ENCODE measurements at regions not wholly inside any gene's neighbourhood (a gene's known extent, or its start where the extent isn't known, plus 50 kb on each side); places are given as distances from the start of the nearest gene placed in this dataset.

- no peak overlapping the region for H3K27ac Mint-ChIP-seq
- no peaks in the 10 kb centered on the region for H3K36me3 Mint-ChIP-seq
- peaks cover under 1 to 7% of the 10 kb centered on the region in 2 donors for H3K9me3 Mint-ChIP-seq
- no peak for DNase-seq (ENCODE audit: low spot score in 2 of 2)
- no peak for ATAC-seq
Measured at GRCh38 chr13:72286421-72286820, 419.4 kb upstream of the DACH1 start.

GRCh38 chr13:72284791-72285190 lies 417.8 kb upstream of the DACH1 start:
- ATAC-seq (no peak), DNase-seq (ENCODE audit: low spot score in 2 of 2) (no peak)
- H3K27ac Mint-ChIP-seq, result no peak overlapping the region
- H3K36me3 Mint-ChIP-seq, result no peaks in the 10 kb centered on the region
- H3K9me3 Mint-ChIP-seq, result peaks cover 0 to 9% of the 10 kb centered on the region in 2 donors

GRCh38 chr13:72261732-72262131 lies 394.7 kb upstream of the DACH1 start:
- DNase-seq (ENCODE audit: low spot score in 2 of 2) (no peak), ATAC-seq (no peak)
- Mint-ChIP-seq H3K27ac (no peak overlapping the region), H3K36me3 (no peaks in the 10 kb centered on the region), H3K9me3 (peaks cover 12 to 35% of the 10 kb centered on the region in 2 donors)

GRCh38 chr13:72259528-72259927 lies 392.5 kb upstream of the DACH1 start:
- Mint-ChIP-seq H3K9me3 (peaks cover 10 to 30% of the 10 kb centered on the region in 2 donors), H3K36me3 (no peaks in the 10 kb centered on the region), H3K27ac (no peak overlapping the region)
- DNase-seq (ENCODE audit: low spot score in 2 of 2) (no peak), ATAC-seq (no peak)

GRCh38 chr13:72258340-72258981 lies 391.5 kb upstream of the DACH1 start:
- H3K36me3 Mint-ChIP-seq, result no peaks in the 10 kb centered on the region
- H3K27ac Mint-ChIP-seq, result no peak overlapping the region
- peaks cover 7 to 25% of the 10 kb centered on the region in 2 donors for H3K9me3 Mint-ChIP-seq
- no peak for ATAC-seq
- no peak for DNase-seq (ENCODE audit: low spot score in 2 of 2)

GRCh38 chr13:72255908-72256307 lies 388.9 kb upstream of the DACH1 start:
- Mint-ChIP-seq H3K9me3 (peaks cover 16 to 27% of the 10 kb centered on the region in 2 donors), H3K27ac (no peak overlapping the region), H3K36me3 (no peaks in the 10 kb centered on the region)
- DNase-seq (ENCODE audit: low spot score in 2 of 2), result no peak
- ATAC-seq, result peak in 1 of 2 donors; percentile 20

- ATAC-seq (no peak), DNase-seq (ENCODE audit: low spot score in 2 of 2) (no peak)
- peaks cover 14 to 23% of the 10 kb centered on the region in 2 donors for H3K9me3 Mint-ChIP-seq
- H3K27ac Mint-ChIP-seq, result no peak overlapping the region
- H3K36me3 Mint-ChIP-seq, result no peaks in the 10 kb centered on the region
Measured at GRCh38 chr13:72253754-72254153, 386.8 kb upstream of the DACH1 start.

- peaks cover 7 to 10% of the 10 kb centered on the region in 2 donors for H3K9me3 Mint-ChIP-seq
- DNase-seq (ENCODE audit: low spot score in 2 of 2) (no peak), ATAC-seq (no peak)
- H3K36me3 Mint-ChIP-seq, result no peaks in the 10 kb centered on the region
- H3K27ac Mint-ChIP-seq, result no peak overlapping the region
Measured at GRCh38 chr13:72246396-72246795, 379.4 kb upstream of the DACH1 start.

GRCh38 chr13:72244788-72245187 lies 377.8 kb upstream of the DACH1 start:
- Mint-ChIP-seq H3K36me3 (no peaks in the 10 kb centered on the region), H3K27ac (no peak overlapping the region), H3K9me3 (peaks cover 0 to 4% of the 10 kb centered on the region in 2 donors)
- DNase-seq (ENCODE audit: low spot score in 2 of 2), result no peak
- ATAC-seq, result no peak

GRCh38 chr13:72230131-72230530 lies 363.1 kb upstream of the DACH1 start:
- Mint-ChIP-seq H3K36me3 (no peaks in the 10 kb centered on the region), H3K27ac (no peak overlapping the region), H3K9me3 (peaks cover 7 to 11% of the 10 kb centered on the region in 2 donors)
- ATAC-seq (no peak), DNase-seq (ENCODE audit: low spot score in 2 of 2) (no peak)

- no peaks in the 10 kb centered on the region for H3K36me3 Mint-ChIP-seq
- no peak overlapping the region for H3K27ac Mint-ChIP-seq
- no peak for DNase-seq (ENCODE audit: low spot score in 2 of 2)
- ATAC-seq, result no peak
- H3K9me3 Mint-ChIP-seq, result peaks cover 7 to 14% of the 10 kb centered on the region in 2 donors
Measured at GRCh38 chr13:72229067-72229466, 362.1 kb upstream of the DACH1 start.

GRCh38 chr13:72221276-72221962 lies 354.4 kb upstream of the DACH1 start:
- H3K36me3 Mint-ChIP-seq, result peaks cover 0 to 10% of the 10 kb centered on the region in 2 donors
- peaks cover 19 to 22% of the 10 kb centered on the region in 2 donors for H3K9me3 Mint-ChIP-seq
- ATAC-seq (no peak), DNase-seq (ENCODE audit: low spot score in 2 of 2) (no peak)
- no peak overlapping the region for H3K27ac Mint-ChIP-seq

GRCh38 chr13:72218966-72219365 lies 352.0 kb upstream of the DACH1 start:
- Mint-ChIP-seq H3K9me3 (peaks cover 19 to 20% of the 10 kb centered on the region in 2 donors), H3K36me3 (peaks cover 0 to 10% of the 10 kb centered on the region in 2 donors), H3K27ac (no peak overlapping the region)
- DNase-seq (ENCODE audit: low spot score in 2 of 2) (no peak), ATAC-seq (no peak)

- DNase-seq (ENCODE audit: low spot score in 2 of 2) (no peak), ATAC-seq (no peak)
- Mint-ChIP-seq H3K9me3 (peaks cover 15 to 20% of the 10 kb centered on the region in 2 donors), H3K27ac (no peak overlapping the region), H3K36me3 (peaks cover 0 to 10% of the 10 kb centered on the region in 2 donors)
Measured at GRCh38 chr13:72217142-72217541, 350.1 kb upstream of the DACH1 start.

GRCh38 chr13:72208112-72208645 lies 341.2 kb upstream of the DACH1 start:
- H3K36me3 Mint-ChIP-seq, result no peaks in the 10 kb centered on the region
- H3K27ac Mint-ChIP-seq, result no peak overlapping the region
- H3K9me3 Mint-ChIP-seq, result peaks cover 0 to 9% of the 10 kb centered on the region in 2 donors
- DNase-seq (ENCODE audit: low spot score in 2 of 2) (no peak), ATAC-seq (no peak)

GRCh38 chr13:72205773-72206172 lies 338.8 kb upstream of the DACH1 start:
- H3K36me3 Mint-ChIP-seq, result no peaks in the 10 kb centered on the region

GRCh38 chr13:72204291-72204690 lies 337.3 kb upstream of the DACH1 start:
- Mint-ChIP-seq H3K27ac (no peak overlapping the region), H3K9me3 (peaks cover 0 to 5% of the 10 kb centered on the region in 2 donors), H3K36me3 (no peaks in the 10 kb centered on the region)
- ATAC-seq (no peak), DNase-seq (ENCODE audit: low spot score in 2 of 2) (no peak)

More at GRCh38 chr13:72205773-72206172, 338.8 kb upstream of the DACH1 start:
- peaks cover 0 to 5% of the 10 kb centered on the region in 2 donors for H3K9me3 Mint-ChIP-seq
- no peak overlapping the region for H3K27ac Mint-ChIP-seq
- ATAC-seq, result peak; percentile 31 to 61
- DNase-seq (ENCODE audit: low spot score in 2 of 2), result no peak
